ENCODE measurements at regions not wholly inside any gene's neighbourhood (a gene's known extent, or its start where the extent isn't known, plus 50 kb on each side); places are given as distances from the start of the nearest gene placed in this dataset.

- no peak for DNase-seq (ENCODE audit: low spot score)
- Histone ChIP-seq H3K4me3 (ENCODE audit: low read depth in 1 of 3, low read length in 3 of 3) (no peak overlapping the region), H3K9ac (ENCODE audit: low read depth in 1 of 2, low read length in 2 of 2) (no peak overlapping the region), H3K36me3 (ENCODE audit: control insufficient read depth in 4 of 4, insufficient read depth in 3 of 4, low read depth in 1 of 4, low read length in 3 of 4) (no peaks in the 10 kb centered on the region), H3K4me1 (ENCODE audit: control insufficient read depth in 4 of 4, insufficient read depth in 4 of 4, low read length in 3 of 4) (no peaks in the 10 kb centered on the region), H3K27ac (ENCODE audit: low read depth in 1 of 2, low read length in 2 of 2) (no peak overlapping the region), H3K9me3 (ENCODE audit: control insufficient read depth in 4 of 4, low read length in 3 of 4) (no peaks in the 10 kb centered on the region), H3K27me3 (ENCODE audit: control insufficient read depth in 4 of 4, insufficient read depth in 4 of 4, low read length in 3 of 4) (no peaks in the 10 kb centered on the region)
- TF ChIP-seq MAX (IDR thresholded peaks at IDR 0.05) (no peak), HNF4A (conservative IDR thresholded peaks at IDR 0.05) (no peak), SP1 (IDR thresholded peaks at IDR 0.05) (no peak)
- WGBS = 90% methylated on average over 4 of the region's 4 CpGs
Measured at GRCh38 chr5:123906698-123907295, 394.8 kb downstream of the CSNK1G3 start.

- no peak overlapping the region for H3K9ac ChIP-seq (ENCODE audit: low read depth in 1 of 2, low read length in 2 of 2)
- no peak overlapping the region for H3K27ac ChIP-seq (ENCODE audit: low read depth in 1 of 2, low read length in 2 of 2)
- H3K4me3 ChIP-seq (ENCODE audit: low read depth in 1 of 3, low read length in 3 of 3) = no peak overlapping the region
- H3K27me3 ChIP-seq (ENCODE audit: control insufficient read depth in 4 of 4, insufficient read depth in 4 of 4, low read length in 3 of 4) = no peaks in the 10 kb centered on the region
- no peak for DNase-seq (ENCODE audit: low spot score)
- no peaks in the 10 kb centered on the region for H3K4me1 ChIP-seq (ENCODE audit: control insufficient read depth in 4 of 4, insufficient read depth in 4 of 4, low read length in 3 of 4)
- WGBS = 79% methylated on average over 1 of the region's 1 CpG
- no peaks in the 10 kb centered on the region for H3K36me3 ChIP-seq (ENCODE audit: control insufficient read depth in 4 of 4, insufficient read depth in 3 of 4, low read depth in 1 of 4, low read length in 3 of 4)
- H3K9me3 ChIP-seq (ENCODE audit: control insufficient read depth in 4 of 4, low read length in 3 of 4) = peaks cover 0 to 3% (median 0%) of the 10 kb centered on the region in 4 donors
- TF ChIP-seq HNF4A (conservative IDR thresholded peaks at IDR 0.05) (no peak), ATF3 (IDR thresholded peaks at IDR 0.05) (no peak), FOXA1 (IDR thresholded peaks at IDR 0.05) (no peak), RAD21 (IDR thresholded peaks at IDR 0.05) (no peak), NR2F2 (IDR thresholded peaks at IDR 0.05) (no peak), JUND (IDR thresholded peaks at IDR 0.05) (no peak), FOXA2 (IDR thresholded peaks at IDR 0.05) (no peak), RXRA (IDR thresholded peaks at IDR 0.05) (no peak)
Measured at GRCh38 chr5:123885081-123885480, 373.1 kb downstream of the CSNK1G3 start.

- 5% methylated on average over 2 of the region's 2 CpGs for WGBS
- Histone ChIP-seq H3K4me1 (ENCODE audit: control insufficient read depth in 4 of 4, insufficient read depth in 4 of 4, low read length in 3 of 4) (no peaks in the 10 kb centered on the region), H3K9ac (ENCODE audit: low read depth in 1 of 2, low read length in 2 of 2) (no peak overlapping the region), H3K36me3 (ENCODE audit: control insufficient read depth in 4 of 4, insufficient read depth in 3 of 4, low read depth in 1 of 4, low read length in 3 of 4) (no peaks in the 10 kb centered on the region), H3K4me3 (ENCODE audit: low read depth in 1 of 3, low read length in 3 of 3) (no peak overlapping the region), H3K27me3 (ENCODE audit: control insufficient read depth in 4 of 4, insufficient read depth in 4 of 4, low read length in 3 of 4) (no peaks in the 10 kb centered on the region), H3K27ac (ENCODE audit: low read depth in 1 of 2, low read length in 2 of 2) (no peak overlapping the region), H3K9me3 (ENCODE audit: control insufficient read depth in 4 of 4, low read length in 3 of 4) (peaks cover 0 to 3% (median 0%) of the 10 kb centered on the region in 4 donors)
- no peak for TF ChIP-seq ATF3 (IDR thresholded peaks at IDR 0.05)
- TF ChIP-seq HNF4A (conservative IDR thresholded peaks at IDR 0.05) = no peak
- TF ChIP-seq TAF1 (conservative IDR thresholded peaks at IDR 0.05) = no peak
- no peak for TF ChIP-seq ZBTB33 (IDR thresholded peaks at IDR 0.05)
- TF ChIP-seq GABPA (IDR thresholded peaks at IDR 0.05 in 1 of 2, conservative IDR thresholded peaks at IDR 0.05 in 1 of 2) = no peak
- TF ChIP-seq NR2F2 (IDR thresholded peaks at IDR 0.05) = no peak
- TF ChIP-seq HNF4G (IDR thresholded peaks at IDR 0.05) = no peak
- no peak for TF ChIP-seq FOXA2 (IDR thresholded peaks at IDR 0.05)
- no peak for TF ChIP-seq RAD21 (IDR thresholded peaks at IDR 0.05)
- TF ChIP-seq FOXA1 (IDR thresholded peaks at IDR 0.05) = no peak
- DNase-seq (ENCODE audit: low spot score) = no peak
Measured at GRCh38 chr5:123882965-123883345, 371.0 kb downstream of the CSNK1G3 start.
